ENCODE measurements at regions not wholly inside any gene's neighbourhood (a gene's known extent, or its start where the extent isn't known, plus 50 kb on each side); places are given as distances from the start of the nearest gene placed in this dataset.

- TF ChIP-seq POLR2AphosphoS5 (IDR thresholded peaks at IDR 0.05; ENCODE audit: low read depth, low read length), result no peak
- no peak for TF ChIP-seq CTCF (IDR thresholded peaks at IDR 0.05 in 2 of 3, conservative IDR thresholded peaks at IDR 0.05 in 1 of 3; ENCODE audit: borderline replicate concordance in 1 of 3, insufficient read depth in 1 of 3, low read depth in 2 of 3, low read length in 2 of 3)
- no peak for TF ChIP-seq ZFX (IDR thresholded peaks at IDR 0.05)
- no peak for TF ChIP-seq POLR2A (IDR thresholded peaks at IDR 0.05; ENCODE audit: borderline replicate concordance, extremely low read depth, insufficient read depth, insufficient read length)
- no peak for TF ChIP-seq ELF1 (IDR thresholded peaks at IDR 0.05; ENCODE audit: borderline replicate concordance, low read depth)
- TF ChIP-seq EZH2 (IDR thresholded peaks at IDR 0.05), result no peak
- TF ChIP-seq YY1 (IDR thresholded peaks at IDR 0.05; ENCODE audit: extremely low read depth, insufficient replicate concordance, low read depth, low read length), result no peak
Measured at GRCh38 chr12:124441443-124442194, 125.8 kb downstream of the NCOR2 start.
